ENCODE measurements at regions not wholly inside any gene's neighbourhood (a gene's known extent, or its start where the extent isn't known, plus 50 kb on each side); places are given as distances from the start of the nearest gene placed in this dataset.

GRCh38 chr4:100069207-100069606 lies 119.1 kb upstream of the H2AZ1 start:
- TF ChIP-seq POLR2A (IDR thresholded peaks at IDR 0.05) = no peak
- no peak for TF ChIP-seq CTCF (IDR thresholded peaks at IDR 0.05 in 4 of 5, conservative IDR thresholded peaks at IDR 0.05 in 1 of 5)

All from gastrocnemius medialis (tissue), 4 donors.